ENCODE measurements at regions not wholly inside any gene's neighbourhood (a gene's known extent, or its start where the extent isn't known, plus 50 kb on each side); places are given as distances from the start of the nearest gene placed in this dataset.

GRCh38 chr18:8890957-8891464 lies 185.7 kb downstream of the MTCL1 start (continued):
- TF ChIP-seq PREB (CRISPR knock-in tag; IDR thresholded peaks at IDR 0.05) (no peak), KLF10 (CRISPR knock-in tag; IDR thresholded peaks at IDR 0.05) (no peak), ZNF77 (CRISPR knock-in tag; IDR thresholded peaks at IDR 0.05) (no peak), SOX6 (IDR thresholded peaks at IDR 0.05) (peak; percentile 91), TAF9B (IDR thresholded peaks at IDR 0.05; ENCODE audit: partially characterized antibody) (peak; percentile 81), HDAC1 (IDR thresholded peaks at IDR 0.05) (0 out of 4 replicates have a peak, but pooled peaks of 1 of the 2 experiments have one; percentile 36), NR2C1 (IDR thresholded peaks at IDR 0.05) (peak; percentile 53; the same call in 1 of the 2 replicates), NR2C1 (tag; IDR thresholded peaks at IDR 0.05) (peak; percentile 68), TFAM (CRISPR knock-in tag; conservative IDR thresholded peaks at IDR 0.05) (no peak), HES1 (IDR thresholded peaks at IDR 0.05; ENCODE audit: low read depth) (no peak), ZNF253 (CRISPR knock-in tag; conservative IDR thresholded peaks at IDR 0.05) (no peak), NR2C2 (CRISPR knock-in tag; IDR thresholded peaks at IDR 0.05) (no peak), NR2C2 (tag; IDR thresholded peaks at IDR 0.05) (peak; percentile 91), MEF2A (IDR thresholded peaks at IDR 0.05; ENCODE audit: control insufficient read depth, low read depth, low read length) (peak; percentile 86), E4F1 (CRISPR knock-in tag; IDR thresholded peaks at IDR 0.05; ENCODE audit: borderline replicate concordance) (no peak), NFATC3 (IDR thresholded peaks at IDR 0.05) (peak; percentile 58; the same call in 1 of the 2 replicates), PHF21A (IDR thresholded peaks at IDR 0.05; ENCODE audit: borderline replicate concordance, low read depth) (peak; percentile 70; the same call in 1 of the 2 replicates), BACH1 (tag; IDR thresholded peaks at IDR 0.05) (peak; percentile 45; the same call in 1 of the 2 replicates), FOSL1 (tag; conservative IDR thresholded peaks at IDR 0.05) (peak; percentile 98), ZNF436 (CRISPR knock-in tag; IDR thresholded peaks at IDR 0.05) (no peak), SMARCC2 (IDR thresholded peaks at IDR 0.05; ENCODE audit: low read depth) (peak; percentile 88)
- TF ChIP-seq, protein P1, sequence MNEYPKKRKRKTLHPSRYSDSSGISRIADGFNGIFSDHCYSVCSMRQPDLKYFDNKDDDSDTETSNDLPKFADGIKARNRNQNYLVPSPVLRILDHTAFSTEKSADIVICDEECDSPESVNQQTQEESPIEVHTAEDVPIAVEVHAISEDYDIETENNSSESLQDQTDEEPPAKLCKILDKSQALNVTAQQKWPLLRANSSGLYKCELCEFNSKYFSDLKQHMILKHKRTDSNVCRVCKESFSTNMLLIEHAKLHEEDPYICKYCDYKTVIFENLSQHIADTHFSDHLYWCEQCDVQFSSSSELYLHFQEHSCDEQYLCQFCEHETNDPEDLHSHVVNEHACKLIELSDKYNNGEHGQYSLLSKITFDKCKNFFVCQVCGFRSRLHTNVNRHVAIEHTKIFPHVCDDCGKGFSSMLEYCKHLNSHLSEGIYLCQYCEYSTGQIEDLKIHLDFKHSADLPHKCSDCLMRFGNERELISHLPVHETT (CRISPR knock-in tag; conservative IDR thresholded peaks at IDR 0.05 in 1 of 2, IDR thresholded peaks at IDR 0.05 in 1 of 2), result peak in 1 of 2 experiments; percentile 77; a peak in 1 of 4 replicates
- TF ChIP-seq, protein P2, sequence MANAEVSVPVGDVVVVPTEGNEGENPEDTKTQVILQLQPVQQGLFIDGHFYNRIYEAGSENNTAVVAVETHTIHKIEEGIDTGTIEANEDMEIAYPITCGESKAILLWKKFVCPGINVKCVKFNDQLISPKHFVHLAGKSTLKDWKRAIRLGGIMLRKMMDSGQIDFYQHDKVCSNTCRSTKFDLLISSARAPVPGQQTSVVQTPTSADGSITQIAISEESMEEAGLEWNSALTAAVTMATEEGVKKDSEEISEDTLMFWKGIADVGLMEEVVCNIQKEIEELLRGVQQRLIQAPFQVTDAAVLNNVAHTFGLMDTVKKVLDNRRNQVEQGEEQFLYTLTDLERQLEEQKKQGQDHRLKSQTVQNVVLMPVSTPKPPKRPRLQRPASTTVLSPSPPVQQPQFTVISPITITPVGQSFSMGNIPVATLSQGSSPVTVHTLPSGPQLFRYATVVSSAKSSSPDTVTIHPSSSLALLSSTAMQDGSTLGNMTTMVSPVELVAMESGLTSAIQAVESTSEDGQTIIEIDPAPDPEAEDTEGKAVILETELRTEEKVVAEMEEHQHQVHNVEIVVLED (CRISPR knock-in tag; IDR thresholded peaks at IDR 0.05), result no peak

Measured in K562 (cell line).